ENCODE measurements at regions not wholly inside any gene's neighbourhood (a gene's known extent, or its start where the extent isn't known, plus 50 kb on each side); places are given as distances from the start of the nearest gene placed in this dataset.

DNA sequence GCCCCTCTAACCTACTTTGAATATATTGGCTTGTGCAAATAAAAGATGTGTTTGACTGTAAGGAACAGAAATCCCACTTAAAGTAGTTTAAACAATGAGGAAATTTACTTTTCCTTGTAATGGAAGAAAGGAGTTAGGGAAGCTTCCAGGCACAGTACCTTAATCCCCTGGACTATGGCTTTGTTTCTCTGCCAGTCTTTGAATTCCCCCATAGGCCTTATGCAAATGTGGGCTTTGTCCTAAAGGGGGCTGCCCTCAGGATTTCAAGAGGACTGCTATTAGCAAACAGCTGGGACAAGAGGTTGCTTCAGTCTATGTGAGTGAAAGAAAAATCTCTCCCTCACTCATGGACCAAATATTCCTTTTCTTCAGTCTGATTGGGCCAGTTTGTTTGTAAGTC, 255.1 kb upstream of the THSD7B start:
- TF ChIP-seq, protein P1, sequence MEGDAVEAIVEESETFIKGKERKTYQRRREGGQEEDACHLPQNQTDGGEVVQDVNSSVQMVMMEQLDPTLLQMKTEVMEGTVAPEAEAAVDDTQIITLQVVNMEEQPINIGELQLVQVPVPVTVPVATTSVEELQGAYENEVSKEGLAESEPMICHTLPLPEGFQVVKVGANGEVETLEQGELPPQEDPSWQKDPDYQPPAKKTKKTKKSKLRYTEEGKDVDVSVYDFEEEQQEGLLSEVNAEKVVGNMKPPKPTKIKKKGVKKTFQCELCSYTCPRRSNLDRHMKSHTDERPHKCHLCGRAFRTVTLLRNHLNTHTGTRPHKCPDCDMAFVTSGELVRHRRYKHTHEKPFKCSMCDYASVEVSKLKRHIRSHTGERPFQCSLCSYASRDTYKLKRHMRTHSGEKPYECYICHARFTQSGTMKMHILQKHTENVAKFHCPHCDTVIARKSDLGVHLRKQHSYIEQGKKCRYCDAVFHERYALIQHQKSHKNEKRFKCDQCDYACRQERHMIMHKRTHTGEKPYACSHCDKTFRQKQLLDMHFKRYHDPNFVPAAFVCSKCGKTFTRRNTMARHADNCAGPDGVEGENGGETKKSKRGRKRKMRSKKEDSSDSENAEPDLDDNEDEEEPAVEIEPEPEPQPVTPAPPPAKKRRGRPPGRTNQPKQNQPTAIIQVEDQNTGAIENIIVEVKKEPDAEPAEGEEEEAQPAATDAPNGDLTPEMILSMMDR (conservative IDR thresholded peaks at IDR 0.05; ENCODE audit: control insufficient read depth, insufficient read depth, low read depth, low read length), result no peak
- no peak overlapping the region for H3K4me3 ChIP-seq (ENCODE audit: control insufficient read depth, low read depth, low read length)
- DNase-seq (ENCODE audit: low read depth), result no peak

DNA sequence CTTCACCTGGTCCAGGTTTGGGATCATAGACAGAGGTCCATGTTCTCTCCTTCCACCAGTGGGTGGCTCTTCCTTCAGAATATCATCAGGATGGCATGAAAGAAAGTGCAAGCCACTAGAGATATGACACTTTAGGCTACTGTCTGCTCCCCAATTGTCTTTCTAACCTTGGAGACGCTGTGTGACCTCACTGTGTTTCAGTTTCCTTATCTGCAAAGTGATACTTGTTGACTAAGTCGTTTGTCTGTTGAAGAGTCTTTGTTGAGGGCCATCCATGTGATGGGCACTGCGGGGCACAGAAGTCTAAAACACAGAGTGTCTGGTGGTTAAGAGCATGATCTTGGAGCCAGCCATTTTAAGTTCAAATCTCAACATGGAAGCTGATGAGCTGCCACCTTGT, 259.9 kb upstream of the THSD7B start:
- TF ChIP-seq, protein P1 (conservative IDR thresholded peaks at IDR 0.05; ENCODE audit: control insufficient read depth, insufficient read depth, low read depth, low read length), result no peak
- DNase-seq (ENCODE audit: low read depth), result no peak
- no peak overlapping the region for H3K4me3 ChIP-seq (ENCODE audit: control insufficient read depth, low read depth, low read length)

DNA sequence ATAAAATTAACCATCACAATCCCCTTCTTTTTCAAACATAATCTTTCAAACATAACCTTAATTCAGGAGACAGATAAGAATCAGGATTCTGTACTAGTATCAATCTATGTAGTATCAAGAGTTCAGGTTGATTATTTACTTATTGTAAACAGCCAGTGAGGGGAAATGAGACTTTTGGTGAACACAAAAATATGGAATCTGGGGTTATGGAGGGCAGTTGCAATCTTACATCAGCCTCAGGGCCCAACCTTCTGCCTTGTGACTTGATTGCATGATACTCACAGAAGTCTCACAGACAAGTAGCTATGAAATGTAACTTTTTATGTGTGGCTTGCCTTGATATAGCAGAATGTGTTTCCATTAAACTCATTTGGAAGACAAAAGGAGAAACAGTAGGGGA, 262.7 kb upstream of the THSD7B start:
- no peak overlapping the region for H3K4me3 ChIP-seq (ENCODE audit: control insufficient read depth, low read depth, low read length)
- TF ChIP-seq, protein P1 (conservative IDR thresholded peaks at IDR 0.05; ENCODE audit: control insufficient read depth, insufficient read depth, low read depth, low read length), result no peak
- DNase-seq (ENCODE audit: low read depth), result no peak

DNA sequence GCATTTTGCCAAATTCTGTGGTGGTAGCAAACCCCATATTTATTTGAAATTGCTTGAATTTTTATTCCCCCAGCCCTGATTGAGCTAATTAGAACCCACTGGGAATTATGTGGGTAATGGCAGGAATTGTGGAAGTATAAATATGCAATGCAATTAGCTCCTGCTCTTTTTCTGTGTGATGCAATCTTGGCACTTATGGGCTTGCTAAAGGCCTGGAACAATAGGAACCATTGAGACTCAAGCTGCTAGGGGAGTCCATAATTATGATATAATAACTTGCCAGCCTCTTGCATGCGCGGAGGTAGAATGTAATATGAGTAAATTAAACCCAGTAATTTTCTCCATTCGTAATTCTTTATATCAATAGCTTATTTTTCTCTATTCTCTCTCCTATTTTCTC, 267.6 kb upstream of the THSD7B start:
- no peak overlapping the region for H3K4me3 ChIP-seq (ENCODE audit: control insufficient read depth, low read depth, low read length)
- TF ChIP-seq, protein P1 (conservative IDR thresholded peaks at IDR 0.05; ENCODE audit: control insufficient read depth, insufficient read depth, low read depth, low read length), result no peak
- no peak for DNase-seq (ENCODE audit: low read depth)

DNA sequence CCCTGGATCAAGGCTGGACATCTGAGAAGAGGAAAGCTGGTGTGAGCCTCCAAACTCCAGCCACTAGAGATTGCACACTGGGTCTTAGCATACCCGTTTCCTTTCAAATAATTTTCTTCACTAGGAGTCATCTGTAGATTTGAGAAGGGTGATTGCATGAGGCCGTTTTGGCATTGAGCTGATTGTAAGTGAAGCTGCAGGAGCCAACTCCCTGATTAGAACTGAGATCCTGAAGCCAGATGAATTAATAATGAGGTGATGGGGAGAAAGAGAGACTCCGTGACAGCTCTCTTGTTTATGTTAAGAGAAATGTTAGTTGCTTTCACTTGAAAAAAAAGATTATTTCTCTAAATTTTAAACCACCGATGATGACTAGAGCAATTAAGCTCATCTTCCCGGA, 268.4 kb upstream of the THSD7B start:
- no peak overlapping the region for H3K4me3 ChIP-seq (ENCODE audit: control insufficient read depth, low read depth, low read length)
- DNase-seq (ENCODE audit: low read depth), result no peak
- TF ChIP-seq, protein P1 (conservative IDR thresholded peaks at IDR 0.05; ENCODE audit: control insufficient read depth, insufficient read depth, low read depth, low read length), result no peak

DNA sequence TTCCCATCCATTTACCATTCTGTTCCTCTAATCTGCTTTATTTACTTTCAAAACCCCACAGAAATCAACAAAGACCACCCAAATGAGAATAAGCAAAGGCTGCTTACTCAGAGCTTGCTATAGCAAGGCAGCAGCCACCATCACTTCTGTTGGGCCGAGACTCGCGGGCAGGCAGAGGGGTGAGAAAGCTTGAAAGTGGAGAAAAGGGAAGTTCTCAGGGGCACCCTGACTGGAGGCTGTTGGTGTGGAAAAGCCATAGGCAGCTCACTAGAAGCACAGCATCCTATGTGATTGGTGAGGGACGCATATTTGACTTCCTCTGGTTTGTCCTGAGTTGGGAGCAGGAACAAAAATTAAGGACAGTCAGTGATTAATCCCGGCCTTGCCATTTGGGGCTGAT, 269.7 kb upstream of the THSD7B start:
- TF ChIP-seq, protein P1 (conservative IDR thresholded peaks at IDR 0.05; ENCODE audit: control insufficient read depth, insufficient read depth, low read depth, low read length), result no peak
- no peak overlapping the region for H3K4me3 ChIP-seq (ENCODE audit: control insufficient read depth, low read depth, low read length)

DNA sequence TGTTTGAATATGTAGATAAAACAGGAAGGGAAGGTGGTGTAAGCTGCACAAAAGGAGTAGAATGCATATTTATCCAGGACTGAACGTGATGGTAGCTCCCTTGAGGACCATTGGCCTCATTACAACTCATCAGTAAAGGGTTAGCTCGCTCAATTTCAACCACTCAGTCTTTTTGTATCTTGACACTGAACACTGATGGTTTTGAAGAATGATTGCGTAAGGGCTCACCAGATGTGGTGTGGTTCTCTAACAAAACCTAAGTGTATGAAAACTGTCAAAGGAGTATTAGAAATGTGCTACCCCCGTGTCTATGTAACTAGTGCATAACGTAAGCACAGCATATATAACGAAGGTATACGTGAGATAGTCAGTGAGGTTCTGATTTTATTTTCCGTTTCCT, 272.4 kb upstream of the THSD7B start:
- DNase-seq (ENCODE audit: low read depth), result peak; percentile 0
- TF ChIP-seq, protein P1 (conservative IDR thresholded peaks at IDR 0.05; ENCODE audit: control insufficient read depth, insufficient read depth, low read depth, low read length), result no peak
- H3K4me3 ChIP-seq (ENCODE audit: control insufficient read depth, low read depth, low read length), result no peak overlapping the region

More for the DNA sequence above, 269.7 kb upstream of the THSD7B start:
- no peak for DNase-seq (ENCODE audit: low read depth)

Data from fibroblast of mammary gland (primary cell).